ENCODE measurements at regions not wholly inside any gene's neighbourhood (a gene's known extent, or its start where the extent isn't known, plus 50 kb on each side); places are given as distances from the start of the nearest gene placed in this dataset.
A peak's percentile ranks its signal among the peaks of the same experiment; 100 is the strongest.
"Not testable (repeated sequence)": the region's sequence is repeated elsewhere in the genome, so short reads cannot be mapped to it uniquely, and the experiment has no call there.

DNA sequence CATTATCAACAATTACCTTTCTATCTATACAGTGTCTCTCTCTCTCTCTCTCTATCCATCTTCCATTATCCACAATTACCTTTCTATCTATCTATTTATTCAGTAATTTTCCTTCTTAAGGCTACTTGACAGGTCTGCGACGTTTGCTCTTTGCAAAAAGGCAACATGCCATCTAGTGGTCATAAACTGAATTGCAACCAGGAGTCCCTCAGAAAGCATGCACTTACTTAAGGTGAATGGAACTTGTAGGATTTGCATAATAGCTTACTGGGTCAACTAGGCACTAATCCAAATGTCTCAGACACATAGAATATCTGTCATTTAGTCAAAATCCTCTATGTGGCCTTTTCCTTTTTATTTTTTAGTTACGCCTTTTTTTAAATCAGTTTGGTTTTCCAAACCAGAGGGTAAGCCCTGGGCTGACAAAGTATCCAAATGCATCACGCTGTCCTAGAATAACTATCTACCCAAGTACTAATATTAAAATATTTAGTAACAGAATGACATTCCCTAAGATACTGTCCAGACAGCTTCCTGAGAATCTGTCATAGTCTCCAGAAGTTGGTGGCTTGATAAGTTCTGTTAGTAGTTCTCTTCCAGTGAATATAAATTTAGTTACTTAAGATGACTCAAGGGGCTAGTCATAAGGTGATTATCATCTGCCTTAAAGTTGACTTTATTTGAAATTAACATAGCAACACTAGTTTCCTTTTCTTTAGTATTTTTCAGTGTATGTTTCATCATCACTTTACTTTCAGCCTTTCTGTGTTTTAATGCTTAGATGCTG, 208.3 kb downstream of the PPP1R3A start:
- peak; percentile 70 to 82 for DNase-seq

DNA sequence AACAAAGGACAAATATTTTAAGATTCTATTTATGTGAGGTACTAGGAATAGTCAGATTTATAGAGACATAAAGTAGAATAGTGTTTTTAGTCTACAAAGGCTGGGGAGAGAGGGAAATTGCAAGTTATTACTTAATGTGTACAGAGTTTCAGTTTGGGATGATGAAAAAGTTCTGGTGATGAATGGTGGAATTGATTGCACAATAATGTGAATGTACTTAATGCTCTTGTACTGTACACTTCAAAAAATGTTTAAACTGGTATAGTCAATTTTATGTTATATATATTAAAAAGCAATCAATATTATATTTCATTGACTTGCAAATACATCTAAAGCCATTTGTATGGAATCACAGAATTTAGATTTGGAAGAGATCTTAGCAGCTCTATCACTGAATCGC, 213.4 kb downstream of the PPP1R3A start:
- no peak for DNase-seq

DNA sequence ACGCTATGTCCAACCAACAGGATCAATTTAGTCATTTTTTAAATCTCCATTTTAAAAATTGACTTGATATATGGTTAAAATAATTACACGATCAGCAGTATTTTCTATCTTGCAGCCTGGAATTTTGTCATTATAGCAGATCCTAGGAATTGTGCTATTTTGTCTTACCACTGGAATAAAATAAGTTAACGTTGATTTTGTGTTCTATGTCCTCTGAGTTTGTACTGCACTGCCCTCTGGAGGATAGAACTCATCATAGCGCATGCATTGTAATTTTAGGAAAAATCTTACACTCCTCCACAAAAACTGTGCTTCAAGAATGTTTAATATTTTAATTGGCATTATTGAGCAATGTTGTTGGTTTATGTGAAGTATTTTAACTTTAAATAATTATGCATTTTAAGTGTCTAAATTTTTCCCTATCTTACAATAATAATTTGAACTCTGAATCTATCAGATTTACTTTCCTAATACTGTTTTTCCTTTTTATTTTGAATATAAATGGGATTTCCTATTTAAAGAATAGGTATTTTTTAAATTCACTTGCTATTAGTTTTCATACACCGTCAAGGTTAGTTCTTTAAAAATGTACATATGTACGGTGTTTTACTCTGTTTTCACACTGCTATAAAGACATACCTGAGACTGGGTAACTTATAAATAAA, 220.1 kb downstream of the PPP1R3A start:
- DNase-seq = peak; percentile 62 to 72

DNA sequence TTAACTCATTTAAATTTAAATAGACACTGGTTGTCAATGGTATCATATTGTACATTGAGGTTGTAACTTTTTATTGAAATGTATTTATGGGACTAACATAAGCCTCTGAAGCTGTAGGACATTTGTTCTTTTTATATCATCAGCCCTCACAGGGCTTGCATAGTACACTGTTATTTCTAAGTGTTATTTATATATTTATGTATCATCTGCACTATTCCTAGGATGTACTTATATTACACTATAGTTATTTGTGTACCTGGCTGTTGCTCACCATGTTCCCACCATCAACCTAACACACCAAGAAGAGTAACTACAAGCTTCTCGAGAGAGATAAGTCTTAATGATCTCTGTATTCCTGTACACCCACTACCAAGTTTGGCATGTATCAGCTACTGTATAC, 224.7 kb downstream of the PPP1R3A start:
- DNase-seq = no peak

DNA sequence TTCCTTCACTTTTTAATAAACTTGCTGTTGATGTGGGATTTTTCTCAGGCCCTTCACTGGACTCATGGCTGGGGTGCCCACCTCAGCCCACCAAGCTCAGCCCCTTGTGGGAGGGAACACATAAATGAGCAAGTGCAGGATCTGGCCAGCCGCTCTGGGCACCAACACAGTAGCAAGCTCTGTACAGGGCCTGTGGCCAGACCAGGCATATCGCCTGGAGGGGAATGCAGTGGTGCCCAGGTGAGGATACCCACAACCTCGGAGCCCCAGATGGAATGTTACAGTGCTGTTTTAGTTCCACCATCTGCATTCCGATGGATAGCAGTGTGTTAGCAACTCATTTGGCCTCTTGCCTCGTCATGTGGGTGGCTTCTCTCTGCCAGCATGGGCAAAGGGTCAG, 234.6 kb downstream of the PPP1R3A start:
- DNase-seq = no peak

DNA sequence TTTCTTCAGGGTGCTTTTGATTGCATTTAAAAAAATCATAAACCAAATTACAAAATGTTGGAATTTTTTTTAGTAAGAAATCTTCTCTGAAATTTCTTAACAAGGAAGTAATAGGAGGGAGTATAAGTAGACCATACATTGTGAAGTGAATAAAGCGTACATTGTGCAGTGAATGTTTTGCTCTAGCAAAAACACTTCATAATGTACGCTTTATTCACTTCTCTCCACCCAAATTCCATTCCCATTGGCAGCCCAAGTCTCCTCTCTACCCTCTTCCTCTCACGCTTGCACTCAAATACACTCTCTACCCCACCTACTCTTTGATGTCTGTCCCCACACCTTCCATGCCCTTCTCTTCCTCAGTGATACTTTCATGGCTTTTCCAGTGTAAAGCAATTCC, 241.0 kb downstream of the PPP1R3A start:
- DNase-seq = no peak

DNA sequence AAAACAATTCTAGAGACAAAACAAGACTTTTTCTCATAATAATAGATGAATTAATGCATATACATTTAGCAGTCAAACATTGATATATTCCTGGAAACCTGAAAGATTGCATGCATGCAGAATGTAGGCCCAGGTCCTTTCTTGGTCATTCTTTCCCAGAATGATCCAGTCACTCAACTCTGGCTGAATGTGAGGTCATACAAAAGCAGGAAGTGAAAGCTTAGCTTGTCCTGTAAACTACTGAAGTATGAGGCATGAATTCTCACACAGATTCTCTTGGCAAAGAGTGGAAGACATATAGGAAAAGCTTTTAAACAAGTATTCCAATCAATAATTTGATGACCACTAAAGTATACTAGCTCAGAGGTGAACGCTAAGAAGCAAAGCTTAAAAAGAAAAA, 253.9 kb downstream of the PPP1R3A start:
- DNase-seq = no peak

DNA sequence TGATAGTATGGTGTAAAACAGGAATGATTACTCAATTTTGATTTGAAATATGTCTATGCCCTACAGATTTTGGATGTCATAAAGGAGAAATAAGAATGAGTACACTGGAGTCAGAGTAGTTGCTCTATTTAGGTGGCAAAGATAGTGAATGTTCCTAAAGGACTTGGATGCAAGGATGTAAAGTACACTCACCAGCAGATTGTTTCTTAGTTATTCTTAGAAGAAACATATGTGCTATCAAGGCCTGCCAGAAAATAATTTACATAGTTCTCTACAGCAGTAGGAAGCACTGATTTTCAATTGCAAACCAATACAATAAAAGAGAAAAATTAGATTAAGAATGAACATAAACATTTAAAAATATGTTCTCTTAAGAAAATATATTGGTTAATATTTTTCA, 259.4 kb downstream of the PPP1R3A start:
- DNase-seq = no peak

DNA sequence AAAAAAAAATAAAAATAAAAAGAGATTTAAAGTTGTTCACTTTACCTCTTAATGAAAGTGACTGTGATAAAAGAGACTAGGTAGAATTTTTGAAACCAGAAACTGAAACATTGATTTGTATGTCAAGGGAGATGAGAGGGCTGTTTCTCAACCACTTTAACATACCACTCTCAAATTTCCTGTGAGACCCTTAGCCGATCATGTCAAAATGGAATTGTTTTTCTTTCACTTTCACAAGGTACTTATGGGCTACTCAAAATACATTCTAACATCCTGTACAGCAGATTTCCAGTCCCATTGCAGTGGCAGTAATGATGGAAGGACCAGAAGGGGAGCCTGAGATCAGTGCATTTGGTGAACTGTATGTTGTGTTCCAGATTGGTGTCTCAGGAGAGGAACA, 261.2 kb downstream of the PPP1R3A start:
- no peak for DNase-seq

DNA sequence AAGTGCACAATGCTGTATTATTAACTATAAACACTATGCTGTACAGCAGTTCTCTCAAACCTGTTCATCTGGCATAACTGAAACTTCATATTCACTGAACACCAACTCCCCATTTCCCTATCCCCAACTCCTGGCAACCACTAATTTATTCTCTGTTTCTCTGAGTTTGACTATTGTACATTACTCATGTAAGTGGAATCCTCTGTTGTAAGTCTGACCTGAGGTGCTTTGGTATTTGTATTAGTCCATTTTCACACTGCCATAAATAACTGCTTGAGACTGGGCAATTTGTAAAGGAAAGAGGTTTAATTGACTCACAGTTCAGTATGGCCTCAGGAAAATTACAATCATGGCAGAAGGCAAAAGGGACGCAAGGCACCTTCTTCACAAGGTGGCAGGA, 266.3 kb downstream of the PPP1R3A start:
- no peak for DNase-seq

DNA sequence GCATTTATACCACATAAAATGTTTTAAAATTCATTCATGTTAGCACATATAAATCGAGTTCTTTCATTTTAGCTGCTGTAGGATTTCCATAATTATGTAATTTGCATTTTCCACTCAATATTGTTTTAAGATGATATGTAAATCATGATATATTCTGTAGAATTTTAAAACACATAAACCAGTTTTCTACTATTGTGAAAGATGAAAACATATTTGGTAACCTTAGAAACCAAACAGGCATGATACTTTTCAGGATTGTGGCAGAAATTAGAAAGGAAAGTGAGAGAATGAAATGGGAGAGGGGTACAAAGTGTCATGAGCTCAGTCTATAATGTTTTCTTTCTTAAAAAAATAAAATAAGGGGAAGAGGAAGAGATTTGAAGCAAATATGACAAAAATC, 269.3 kb downstream of the PPP1R3A start:
- no peak for DNase-seq

DNA sequence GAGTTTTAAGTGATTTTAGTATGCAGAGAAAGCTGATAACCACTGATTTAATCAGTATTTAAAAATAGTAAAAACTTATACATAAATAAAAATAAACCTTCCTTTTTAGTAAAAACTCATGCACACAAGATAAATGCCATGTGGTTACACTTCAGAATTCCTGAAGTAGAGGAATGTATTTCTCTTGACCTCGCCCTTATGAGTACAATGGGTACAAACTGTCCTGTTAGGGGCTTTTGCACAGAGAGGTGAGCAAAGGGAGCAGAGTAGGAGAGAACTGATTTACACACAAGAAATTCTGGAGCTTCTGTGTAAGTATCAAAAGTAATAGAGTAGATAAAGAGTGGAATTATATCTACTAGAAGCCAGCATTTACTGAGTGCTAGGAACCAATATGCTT, 279.6 kb downstream of the PPP1R3A start:
- no peak for DNase-seq

DNA sequence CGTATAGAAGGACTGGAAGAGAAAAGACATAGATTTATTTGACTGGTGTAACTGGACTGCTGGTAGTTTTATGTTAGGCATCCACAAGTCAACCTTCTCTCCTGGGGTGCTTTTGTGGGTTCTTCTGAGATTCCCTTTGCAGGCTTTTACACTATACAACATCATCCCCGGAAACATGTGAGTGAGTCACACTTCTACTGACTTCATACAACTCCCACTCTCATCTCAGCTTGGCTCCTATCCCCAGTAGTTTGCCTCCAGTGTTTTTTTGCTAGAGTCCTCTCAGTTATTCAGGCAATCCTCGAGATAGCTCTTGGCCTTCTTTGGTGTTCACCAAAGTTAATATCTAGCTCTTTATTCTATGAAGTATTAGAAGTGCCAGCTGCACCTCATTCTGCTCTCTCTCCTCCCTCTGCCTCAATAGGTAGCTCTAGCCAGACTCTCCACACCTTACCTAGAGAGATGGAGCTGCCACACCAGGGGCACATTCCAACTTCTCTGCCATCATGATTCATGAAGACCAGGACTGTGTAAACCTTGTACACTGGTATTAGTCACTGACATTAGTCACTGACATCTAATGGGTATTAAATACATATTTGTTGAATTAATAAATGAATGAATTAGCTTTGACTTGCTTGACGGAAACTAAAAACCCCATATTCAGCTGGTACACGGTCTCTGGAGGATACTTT, 281.9 kb downstream of the PPP1R3A start:
- DNase-seq = no peak

DNA sequence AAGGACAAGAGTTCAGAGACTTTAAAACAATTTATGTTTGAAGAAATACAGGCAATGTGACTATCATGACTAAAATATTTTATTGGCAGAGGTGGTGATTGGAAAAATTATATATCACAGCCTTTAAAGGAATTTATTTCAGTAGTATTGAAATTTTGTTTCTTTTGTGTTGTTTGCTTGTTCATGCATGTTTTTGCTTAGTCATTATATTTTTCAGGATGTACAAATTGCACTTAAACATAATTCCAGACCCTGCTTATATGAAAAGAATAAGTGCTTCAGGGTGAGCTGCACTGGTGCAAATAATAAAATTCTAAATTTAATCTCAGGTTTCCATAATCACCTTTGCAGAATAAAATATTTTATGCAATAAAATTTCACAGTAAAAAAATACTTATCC, 283.3 kb downstream of the PPP1R3A start:
- DNase-seq = no peak

DNA sequence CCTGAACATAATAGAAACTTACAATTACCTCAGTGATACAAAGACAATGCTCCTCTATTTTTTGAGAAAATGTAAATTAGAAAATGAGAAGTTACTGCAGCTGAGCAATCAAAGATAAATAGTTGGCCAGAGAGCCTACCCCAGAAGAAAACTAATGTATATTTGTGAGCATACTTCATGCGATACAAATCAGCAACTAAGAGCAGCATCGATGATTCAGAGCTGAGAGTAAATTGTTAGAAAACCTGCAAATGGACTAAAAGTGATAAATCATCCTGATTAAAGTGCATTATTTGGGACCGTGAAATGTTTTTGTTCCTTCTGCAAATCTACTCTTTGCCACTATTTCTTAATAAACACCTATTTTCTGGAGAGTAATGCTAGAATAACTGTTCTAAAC, 285.7 kb downstream of the PPP1R3A start:
- no peak for DNase-seq

DNA sequence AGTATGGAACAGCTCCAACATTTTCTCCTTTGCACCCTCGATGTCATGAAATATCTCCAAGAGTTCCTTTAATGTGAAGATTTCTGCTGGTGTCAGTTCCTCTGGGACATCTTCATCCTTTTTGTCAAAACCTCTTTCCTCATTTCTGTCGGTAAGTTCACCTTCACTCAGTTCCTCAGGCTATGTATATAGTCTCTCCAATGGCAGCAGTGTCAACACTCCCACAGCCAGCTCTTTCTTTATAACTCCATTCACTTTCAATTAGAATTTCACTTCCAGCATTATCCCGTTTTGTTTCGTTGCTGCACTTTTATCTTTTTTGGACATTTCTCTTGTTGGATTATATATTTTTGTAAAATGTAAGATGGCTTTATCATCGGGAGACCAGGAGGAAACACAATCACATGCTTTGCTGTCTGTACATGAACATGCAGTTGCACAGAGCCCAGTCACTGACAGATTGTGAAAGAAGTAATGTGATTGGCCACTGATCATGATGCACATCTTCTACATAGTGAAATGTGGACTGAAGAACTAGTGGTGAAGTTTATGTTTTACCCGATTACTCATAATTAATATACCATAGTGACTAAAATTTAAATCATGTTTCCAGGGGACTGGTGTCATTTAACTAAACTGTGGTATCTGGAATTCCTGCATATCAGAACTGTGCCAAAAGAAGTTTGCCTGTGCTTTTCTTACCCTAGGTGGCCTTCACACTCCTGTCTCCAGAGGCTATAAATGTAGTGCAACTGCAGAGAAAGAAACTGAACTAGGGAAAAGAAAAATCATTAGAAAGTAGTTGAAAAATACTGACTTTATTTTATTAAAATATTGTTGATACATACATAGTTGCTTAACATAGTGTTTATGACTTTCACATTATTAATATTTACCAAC, 289.6 kb downstream of the PPP1R3A start:
- DNase-seq = no peak

DNA sequence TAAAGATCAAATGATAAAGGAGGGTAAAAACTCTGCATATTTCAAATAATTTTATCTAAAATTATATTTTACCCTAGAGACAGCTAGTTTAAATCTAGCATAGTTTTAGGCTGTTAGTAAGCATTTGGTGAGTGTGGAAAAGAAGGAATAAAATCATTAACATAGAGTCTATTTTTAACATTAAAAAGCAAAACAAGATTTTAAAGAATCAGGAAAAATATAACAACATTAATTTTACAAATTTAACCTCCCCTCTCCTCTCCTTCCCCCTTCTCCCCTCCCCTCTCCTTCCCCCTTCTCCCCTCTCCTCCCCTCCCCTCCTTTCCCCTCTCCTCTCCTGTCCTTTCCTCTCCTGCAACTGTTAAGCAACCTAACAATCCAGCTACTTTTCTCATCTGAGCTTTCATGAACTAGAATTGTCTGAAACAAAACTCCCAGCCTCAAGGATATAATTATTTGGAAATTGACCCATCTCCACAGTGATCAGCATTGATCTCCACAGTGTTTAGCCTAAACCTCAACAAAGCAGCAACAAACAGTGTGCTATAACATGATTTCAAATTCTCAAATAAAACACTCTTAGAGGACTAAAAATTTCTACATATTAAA, 293.2 kb downstream of the PPP1R3A start:
- DNase-seq = no peak

DNA sequence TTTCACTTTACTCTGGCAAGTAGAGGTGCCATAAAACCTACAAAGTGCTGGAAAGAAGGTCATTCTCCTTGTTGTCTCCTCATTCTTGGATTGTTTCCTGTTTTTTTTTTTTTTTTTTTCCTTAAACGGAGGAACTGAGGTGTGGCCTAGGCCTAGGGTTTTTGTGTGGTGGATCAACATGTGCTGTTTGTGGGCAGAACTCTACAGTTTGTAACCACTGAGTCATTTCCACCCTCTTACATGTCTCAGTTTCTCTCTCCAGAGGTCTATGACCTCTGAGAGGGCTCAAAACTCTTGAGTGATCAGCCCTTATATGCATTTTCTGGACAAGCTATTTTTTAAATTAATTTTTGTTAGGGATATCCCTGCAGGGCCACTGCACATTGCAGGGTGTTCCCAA, 296.0 kb downstream of the PPP1R3A start:
- DNase-seq = no peak

DNA sequence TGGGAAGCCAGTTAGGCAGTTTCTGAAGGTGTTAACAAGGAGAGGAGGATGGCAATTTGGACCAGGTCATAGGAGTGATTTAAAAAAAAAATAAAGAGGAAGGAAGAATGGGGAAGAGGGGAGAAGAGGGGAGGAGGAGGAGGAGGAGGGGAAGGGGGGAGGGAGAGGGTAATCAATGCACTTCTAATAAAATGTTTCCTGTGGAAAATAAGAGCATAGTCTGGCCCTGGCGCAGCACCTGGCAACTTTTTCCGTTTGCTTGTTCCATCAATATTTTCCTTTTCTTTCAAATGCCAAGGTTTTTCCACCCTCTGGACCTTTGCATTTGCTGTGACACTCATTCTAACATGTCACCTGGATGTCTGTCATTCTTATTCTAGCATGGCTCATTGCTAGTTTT, 308.2 kb downstream of the PPP1R3A start:
- DNase-seq = no peak

DNA sequence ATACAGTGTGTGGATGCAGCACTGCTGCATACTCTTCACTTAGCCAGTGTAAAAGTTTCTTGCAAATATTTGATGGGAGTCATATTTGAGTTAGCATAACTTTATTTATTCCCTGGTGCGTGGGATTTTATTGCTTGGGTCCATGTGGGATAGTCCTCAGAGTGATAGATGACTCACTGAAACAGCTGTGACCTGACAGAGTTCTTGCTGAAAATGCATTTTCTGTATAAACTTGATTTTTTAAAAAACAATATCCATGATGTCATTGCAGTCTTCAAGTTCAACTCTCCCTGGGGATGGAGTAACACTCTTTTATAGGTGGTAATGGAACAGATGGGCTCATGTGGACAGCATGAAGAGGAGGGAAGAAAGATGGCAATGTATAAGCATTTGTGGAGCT, 310.0 kb downstream of the PPP1R3A start:
- DNase-seq = no peak

DNA sequence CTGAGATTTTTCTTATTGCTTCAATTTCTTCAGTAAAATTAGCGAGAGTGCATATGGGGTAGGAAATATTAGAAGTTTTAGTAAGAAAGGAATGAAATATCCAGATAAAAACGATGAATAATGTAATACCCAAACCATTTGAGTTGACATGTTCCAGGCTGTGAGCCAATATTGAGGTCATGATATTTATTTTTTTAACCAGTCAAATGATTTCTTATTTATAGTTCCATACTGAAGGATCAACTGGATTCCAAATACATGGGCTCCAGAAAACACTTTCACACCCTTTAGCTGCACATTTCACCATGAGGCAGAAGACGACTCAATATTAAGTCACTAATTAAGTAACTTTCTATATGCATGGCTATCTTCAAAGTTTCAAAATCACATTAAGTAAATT, 312.5 kb downstream of the PPP1R3A start:
- no peak for DNase-seq

DNA sequence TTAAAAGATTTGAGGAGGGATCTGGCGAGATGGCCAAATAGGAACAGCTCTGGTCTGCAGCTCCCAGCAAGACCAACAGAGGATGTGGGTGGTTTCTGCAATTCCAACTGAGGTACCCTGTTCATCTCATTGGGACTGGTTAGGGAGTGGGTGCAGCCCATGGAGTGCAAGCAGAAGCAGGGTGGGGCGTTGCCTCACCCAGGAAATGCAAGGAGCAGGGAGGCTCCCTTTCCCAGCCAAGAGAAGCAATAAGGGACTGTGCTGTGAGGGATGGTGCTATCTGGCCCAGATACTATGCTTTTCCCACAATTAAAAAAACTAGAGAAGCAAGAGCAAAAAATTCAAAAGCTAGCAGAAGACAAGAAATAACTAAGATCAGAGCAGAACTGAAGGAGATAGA, 318.4 kb downstream of the PPP1R3A start:
- DNase-seq = not testable (repeated sequence)

DNA sequence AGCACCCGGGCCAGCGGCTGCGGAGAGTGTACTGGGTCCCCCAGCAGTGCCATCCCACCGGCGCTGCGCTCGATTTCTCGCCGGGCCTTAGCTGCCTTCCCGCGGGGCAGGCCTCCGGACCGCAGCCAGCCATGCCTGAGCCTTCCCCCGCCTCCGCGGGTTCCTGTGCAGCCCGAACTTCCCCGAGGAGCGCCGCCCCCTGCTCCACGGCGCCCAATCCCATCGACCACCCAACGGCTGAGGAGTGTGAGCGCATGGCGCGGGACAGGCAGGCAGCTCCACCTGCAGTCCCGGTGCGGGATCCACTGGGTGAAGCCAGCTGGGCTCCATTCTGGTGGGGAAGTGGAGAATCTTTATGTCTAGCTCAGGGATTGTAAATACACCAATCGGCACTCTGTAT, 325.4 kb downstream of the PPP1R3A start:
- DNase-seq = not testable (repeated sequence)
